Suprapubic skin (tissue), 4 donors: ENCODE measurements at regions not wholly inside any gene's neighbourhood (a gene's known extent, or its start where the extent isn't known, plus 50 kb on each side); places are given as distances from the start of the nearest gene placed in this dataset.

Experiments
- DNase-seq, 2 donors: peaks; one replicate each; pipeline ENCODE4 v3.0.0-alpha.2; 2019; ENCODE audit warnings: low spot score in 2 of 2
- H3K27ac ChIP-seq: fragments of 200-600 bp; sonication (generic); one replicate; pipeline ENCODE4 v1.5.1; 2019
- H3K27me3 ChIP-seq: fragments of 200-600 bp; sonication (generic); one replicate; pipeline ENCODE4 v1.5.1; 2019
- H3K36me3 ChIP-seq: fragments of 200-600 bp; sonication (generic); one replicate; pipeline ENCODE4 v1.5.1; 2019
- H3K4me1 ChIP-seq: fragments of 200-600 bp; sonication (generic); one replicate; pipeline ENCODE4 v1.5.1; 2019
- H3K4me3 ChIP-seq: fragments of 200-600 bp; sonication (generic); one replicate; pipeline ENCODE4 v1.5.1; 2019; ENCODE audit warnings: mild to moderate bottlenecking
- H3K9me3 ChIP-seq: fragments of 200-600 bp; sonication (generic); one replicate; pipeline ENCODE4 v1.5.1; 2019
- EP300 ChIP-seq: sonication (generic); formaldehyde crosslinking; IDR thresholded peaks from one replicate; pipeline ENCODE4 v1.6.1; 2017; ENCODE audit warnings: antibody characterized with exemption
- POLR2A ChIP-seq, 2 donors: fragments of 450-650 bp; IDR thresholded peaks; one replicate each; pipeline ENCODE4 v1.6.1; 2017; ENCODE audit warnings: antibody characterized with exemption in 2 of 2, mild to moderate bottlenecking in 2 of 2, moderate library complexity in 2 of 2
- POLR2AphosphoS5 ChIP-seq, 3 donors: sonication (generic); formaldehyde crosslinking; IDR thresholded peaks; one replicate each; pipeline ENCODE4 v1.6.1; 2017; ENCODE audit warnings: antibody characterized with exemption in 3 of 3
- whole genome bisulfite sequencing: methylation state at CpG from one replicate; pipeline ENCODE4 v1.1.5; 2018; 5-methylcytosine and 5-hydroxymethylcytosine counted together
- TF ChIP-seq, protein P1 (sequence below), 2 donors: fragments of 200-600 bp in 1 of 2; fragments of 450-650 bp in 1 of 2; sonication (generic) in 1 of 2; IDR thresholded peaks; one replicate each; pipeline ENCODE4 v1.5.1; 2016 to 2019; ENCODE audit warnings: antibody characterized with exemption in 2 of 2, mild to moderate bottlenecking in 1 of 2, moderate library complexity in 1 of 2

DNA sequence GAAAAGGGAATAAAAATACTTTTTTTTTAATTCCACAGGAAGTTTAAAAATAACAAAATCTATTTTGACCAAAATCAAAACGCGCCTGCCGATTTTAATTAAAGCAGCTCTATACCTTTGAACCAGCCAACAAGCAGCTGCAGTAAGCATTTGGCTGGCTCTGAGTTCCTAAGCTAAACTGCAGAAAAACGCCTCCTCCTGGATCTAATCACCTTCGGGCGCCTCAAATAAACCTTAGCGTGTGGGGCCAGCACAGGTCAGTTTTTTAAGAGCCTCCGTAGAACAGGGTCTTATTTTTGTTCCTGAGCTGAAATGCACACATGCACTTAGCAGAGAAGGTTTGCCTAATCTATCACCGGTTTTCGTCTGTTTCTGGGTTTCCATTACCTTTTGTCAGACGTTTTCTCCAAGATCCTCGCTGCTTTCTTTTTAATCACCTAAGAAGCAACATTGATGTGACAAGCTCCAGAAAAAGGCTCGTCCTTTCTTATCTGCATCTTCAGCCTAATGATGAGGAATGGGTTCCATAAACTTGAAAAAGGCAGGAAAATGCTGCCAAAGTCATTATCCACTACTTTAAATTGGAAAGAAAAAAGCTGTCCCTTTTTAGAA lies 64.7 kb upstream of the HNRNPA3 start:
- H3K4me1 ChIP-seq, result peaks cover 19% of the 10 kb centered on the region
- H3K4me3 ChIP-seq, result peak overlapping the region; percentile 49
- DNase-seq, result no peak
- H3K27ac ChIP-seq, result no peak overlapping the region
- peaks cover 34% of the 10 kb centered on the region for H3K27me3 ChIP-seq
- no peak for TF ChIP-seq EP300
- TF ChIP-seq POLR2AphosphoS5 (IDR thresholded peaks at IDR 0.05), result no peak
- TF ChIP-seq, protein P1, sequence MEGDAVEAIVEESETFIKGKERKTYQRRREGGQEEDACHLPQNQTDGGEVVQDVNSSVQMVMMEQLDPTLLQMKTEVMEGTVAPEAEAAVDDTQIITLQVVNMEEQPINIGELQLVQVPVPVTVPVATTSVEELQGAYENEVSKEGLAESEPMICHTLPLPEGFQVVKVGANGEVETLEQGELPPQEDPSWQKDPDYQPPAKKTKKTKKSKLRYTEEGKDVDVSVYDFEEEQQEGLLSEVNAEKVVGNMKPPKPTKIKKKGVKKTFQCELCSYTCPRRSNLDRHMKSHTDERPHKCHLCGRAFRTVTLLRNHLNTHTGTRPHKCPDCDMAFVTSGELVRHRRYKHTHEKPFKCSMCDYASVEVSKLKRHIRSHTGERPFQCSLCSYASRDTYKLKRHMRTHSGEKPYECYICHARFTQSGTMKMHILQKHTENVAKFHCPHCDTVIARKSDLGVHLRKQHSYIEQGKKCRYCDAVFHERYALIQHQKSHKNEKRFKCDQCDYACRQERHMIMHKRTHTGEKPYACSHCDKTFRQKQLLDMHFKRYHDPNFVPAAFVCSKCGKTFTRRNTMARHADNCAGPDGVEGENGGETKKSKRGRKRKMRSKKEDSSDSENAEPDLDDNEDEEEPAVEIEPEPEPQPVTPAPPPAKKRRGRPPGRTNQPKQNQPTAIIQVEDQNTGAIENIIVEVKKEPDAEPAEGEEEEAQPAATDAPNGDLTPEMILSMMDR (IDR thresholded peaks at IDR 0.05), result no peak
- no peak for TF ChIP-seq POLR2A (IDR thresholded peaks at IDR 0.05)
- no peaks in the 10 kb centered on the region for H3K9me3 ChIP-seq
- 32% methylated on average over 13 of the region's 13 CpGs for WGBS
- no peaks in the 10 kb centered on the region for H3K36me3 ChIP-seq

DNA sequence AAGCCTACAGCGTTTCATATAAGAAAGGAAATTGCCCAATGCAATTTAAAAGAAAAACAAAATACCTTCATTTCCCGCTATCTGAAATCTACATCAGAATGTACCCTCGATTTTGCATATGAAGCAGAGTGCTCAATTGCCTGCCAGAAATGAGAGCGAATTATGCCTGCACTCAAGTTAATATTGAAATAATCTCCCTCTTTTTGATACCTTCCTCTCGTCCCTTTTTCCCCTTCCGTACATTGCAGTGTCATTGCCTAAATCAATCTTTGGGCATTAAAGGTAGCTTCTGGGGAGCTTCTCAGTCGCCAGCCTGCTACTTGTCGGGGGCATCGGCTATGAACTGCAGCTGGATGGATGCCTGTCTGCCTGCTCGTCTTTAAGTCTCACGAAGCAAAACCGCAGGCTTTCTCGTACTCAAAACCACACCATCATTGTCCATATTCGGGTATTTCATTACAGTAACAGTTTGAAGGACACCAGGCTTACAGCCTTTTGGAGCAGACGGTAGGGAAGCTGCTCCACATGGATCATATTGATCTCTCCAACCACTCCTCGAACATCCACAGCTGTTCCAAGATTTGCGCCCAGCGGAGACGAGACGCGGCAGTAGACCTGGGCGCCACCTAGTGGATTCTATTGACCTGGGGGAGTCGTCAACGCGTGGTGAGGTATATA lies 64.0 kb upstream of the HNRNPA3 start:
- peaks cover 34% of the 10 kb centered on the region for H3K27me3 ChIP-seq
- H3K4me1 ChIP-seq, result peaks cover 19% of the 10 kb centered on the region
- peak; percentile 82 to 87 for DNase-seq
- H3K4me3 ChIP-seq, result peak overlapping the region; percentile 49
- H3K27ac ChIP-seq, result no peak overlapping the region
- H3K36me3 ChIP-seq, result no peaks in the 10 kb centered on the region
- TF ChIP-seq, protein P1 (IDR thresholded peaks at IDR 0.05), result peak; percentile 50 to 68
- no peak for TF ChIP-seq POLR2AphosphoS5 (IDR thresholded peaks at IDR 0.05)
- WGBS, result 4% methylated on average over 25 of the region's 25 CpGs
- no peaks in the 10 kb centered on the region for H3K9me3 ChIP-seq

DNA sequence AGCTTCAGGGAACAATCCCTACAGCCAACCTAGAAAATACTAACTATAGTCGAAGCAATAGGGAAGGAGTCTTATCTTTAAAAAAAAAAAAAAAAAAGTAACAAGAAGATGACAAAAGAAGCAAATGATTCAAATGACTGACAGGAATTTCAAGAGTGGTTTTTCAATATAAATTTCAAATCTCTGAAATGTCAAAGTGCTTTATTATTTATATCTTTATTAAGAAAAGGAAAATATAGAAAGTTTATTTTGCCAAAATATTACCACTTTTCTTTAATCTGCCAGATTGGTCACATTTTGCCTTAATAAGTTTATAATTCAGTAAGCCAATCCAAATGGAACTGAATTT lies 63.5 kb upstream of the HNRNPA3 start:
- no peak for DNase-seq
- H3K9me3 ChIP-seq, result no peaks in the 10 kb centered on the region
- 4% methylated on average over 1 of the region's 1 CpG for WGBS
- H3K4me1 ChIP-seq, result peaks cover 19% of the 10 kb centered on the region
- peaks cover 33% of the 10 kb centered on the region for H3K27me3 ChIP-seq
- no peak for TF ChIP-seq POLR2A (IDR thresholded peaks at IDR 0.05)
- TF ChIP-seq, protein P1 (IDR thresholded peaks at IDR 0.05), result no peak
- no peak overlapping the region for H3K27ac ChIP-seq
- no peaks in the 10 kb centered on the region for H3K36me3 ChIP-seq
- peak overlapping the region; percentile 49 for H3K4me3 ChIP-seq

DNA sequence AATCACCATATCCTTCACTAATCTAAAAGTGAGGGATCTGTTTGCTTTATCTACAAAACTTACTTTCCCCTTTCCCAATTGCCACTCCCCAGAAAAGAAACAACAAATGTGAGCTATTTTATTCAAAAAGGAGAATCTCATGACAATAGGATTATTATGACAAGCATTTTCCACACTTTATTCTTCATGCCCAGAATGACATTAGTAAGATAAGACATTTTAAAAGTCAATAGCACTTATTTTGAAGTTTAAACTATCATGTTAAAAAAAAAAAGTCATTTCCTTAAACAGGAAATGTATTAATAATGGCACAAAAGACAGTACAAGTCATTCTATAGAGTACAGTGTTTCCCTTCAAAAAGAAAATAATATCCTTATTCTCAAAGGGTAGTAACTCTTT lies 58.8 kb upstream of the HNRNPA3 start:
- no peaks in the 10 kb centered on the region for H3K36me3 ChIP-seq
- peaks cover 10% of the 10 kb centered on the region for H3K27me3 ChIP-seq
- no peaks in the 10 kb centered on the region for H3K9me3 ChIP-seq
- peaks cover 2% of the 10 kb centered on the region for H3K4me1 ChIP-seq
- no peak for DNase-seq
- no peak overlapping the region for H3K4me3 ChIP-seq
- no peak overlapping the region for H3K27ac ChIP-seq
- TF ChIP-seq EP300 (no peak), POLR2A (IDR thresholded peaks at IDR 0.05) (no peak), POLR2AphosphoS5 (IDR thresholded peaks at IDR 0.05) (no peak)
- TF ChIP-seq, protein P1 (IDR thresholded peaks at IDR 0.05), result no peak

DNA sequence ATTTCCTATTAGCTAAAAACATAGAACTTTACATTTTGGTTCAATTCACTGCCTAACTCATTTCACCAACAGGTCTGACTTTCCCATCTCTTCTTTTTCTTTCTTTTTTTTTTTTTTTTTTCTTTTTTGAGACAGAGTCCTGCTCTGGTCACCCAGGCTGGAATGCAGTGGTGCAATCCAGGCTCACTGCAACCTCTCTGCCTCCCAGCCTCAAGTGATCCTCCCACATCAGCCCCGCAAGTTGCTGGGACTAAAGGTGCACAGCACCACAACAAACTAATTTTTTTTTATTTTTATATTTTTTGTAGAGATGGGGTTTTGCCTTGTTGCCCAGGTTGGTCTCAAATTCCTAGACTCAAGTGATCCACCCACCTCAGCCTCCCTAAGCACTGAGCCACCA lies 57.8 kb upstream of the HNRNPA3 start:
- Histone ChIP-seq H3K9me3 (no peaks in the 10 kb centered on the region), H3K27ac (no peak overlapping the region), H3K27me3 (peaks cover 5% of the 10 kb centered on the region), H3K4me1 (no peaks in the 10 kb centered on the region), H3K4me3 (no peak overlapping the region), H3K36me3 (no peaks in the 10 kb centered on the region)
- DNase-seq, result no peak
- WGBS, result 89% methylated on average over 1 of the region's 1 CpG
- TF ChIP-seq POLR2AphosphoS5 (IDR thresholded peaks at IDR 0.05), result no peak
- TF ChIP-seq, protein P1 (IDR thresholded peaks at IDR 0.05), result no peak
- no peak for TF ChIP-seq POLR2A (IDR thresholded peaks at IDR 0.05)
- no peak for TF ChIP-seq EP300
